AG20443 (cell line): ENCODE measurements at regions not wholly inside any gene's neighbourhood (a gene's known extent, or its start where the extent isn't known, plus 50 kb on each side); places are given as distances from the start of the nearest gene placed in this dataset.

Experiments
- DNase-seq: peaks from one replicate; pipeline ENCODE4 v3.0.0; 2012; ENCODE audit warnings: low spot score, mixed read lengths

GRCh38 chr16:86410081-86410480 lies 100.2 kb upstream of the FOXF1 start:
- DNase-seq, result no peak

GRCh38 chr16:86410529-86410928 lies 99.8 kb upstream of the FOXF1 start:
- DNase-seq, result no peak

GRCh38 chr16:86411897-86412296 lies 98.4 kb upstream of the FOXF1 start:
- DNase-seq, result no peak

GRCh38 chr16:86414991-86415740 lies 95.2 kb upstream of the FOXF1 start:
- DNase-seq, result no peak

GRCh38 chr16:86418981-86419380 lies 91.3 kb upstream of the FOXF1 start:
- DNase-seq, result no peak

GRCh38 chr16:86419518-86419917 lies 90.8 kb upstream of the FOXF1 start:
- DNase-seq, result no peak

GRCh38 chr16:86421995-86422394 lies 88.3 kb upstream of the FOXF1 start:
- no peak for DNase-seq

- no peak for DNase-seq
These were observed 85.9 kb upstream of the FOXF1 start for GRCh38 chr16:86424398-86424797.

GRCh38 chr16:86424985-86425384 lies 85.3 kb upstream of the FOXF1 start:
- no peak for DNase-seq

- no peak for DNase-seq
These were observed 84.2 kb upstream of the FOXF1 start for GRCh38 chr16:86426063-86426642.

GRCh38 chr16:86427433-86427851 lies 82.9 kb upstream of the FOXF1 start:
- no peak for DNase-seq

GRCh38 chr16:86428729-86429517 lies 81.4 kb upstream of the FOXF1 start:
- DNase-seq, result no peak

GRCh38 chr16:86429663-86430062 lies 80.7 kb upstream of the FOXF1 start:
- no peak for DNase-seq

GRCh38 chr16:86430814-86431213 lies 79.5 kb upstream of the FOXF1 start:
- no peak for DNase-seq

GRCh38 chr16:86431540-86431939 lies 78.8 kb upstream of the FOXF1 start:
- DNase-seq, result no peak

- no peak for DNase-seq
These were observed 78.3 kb upstream of the FOXF1 start for GRCh38 chr16:86432048-86432447.

- no peak for DNase-seq
These were observed 77.6 kb upstream of the FOXF1 start for GRCh38 chr16:86432691-86433090.

- DNase-seq, result no peak
These were observed 73.7 kb upstream of the FOXF1 start for GRCh38 chr16:86436466-86437185.

GRCh38 chr16:86437348-86437747 lies 73.0 kb upstream of the FOXF1 start:
- no peak for DNase-seq

GRCh38 chr16:86442703-86443102 lies 67.6 kb upstream of the FOXF1 start:
- no peak for DNase-seq

GRCh38 chr16:86443508-86444147 lies 66.7 kb upstream of the FOXF1 start:
- DNase-seq, result no peak

GRCh38 chr16:86444261-86444660 lies 66.1 kb upstream of the FOXF1 start:
- DNase-seq, result no peak
